Stimulated activated CD4-positive, alpha-beta T cell treated with anti-CD3 and anti-CD28 coated beads, Interleukin-2, amount 100 ng/mL, for 48 hours (primary cell): ENCODE measurements at regions not wholly inside any gene's neighbourhood (a gene's known extent, or its start where the extent isn't known, plus 50 kb on each side); places are given as distances from the start of the nearest gene placed in this dataset.
"Not testable (repeated sequence)": the region's sequence is repeated elsewhere in the genome, so short reads cannot be mapped to it uniquely, and the experiment has no call there.

Experiments used
- DNase-seq, 2 donors: peaks; one replicate each; pipeline ENCODE4 v3.0.0-alpha.2; 2020

DNA sequence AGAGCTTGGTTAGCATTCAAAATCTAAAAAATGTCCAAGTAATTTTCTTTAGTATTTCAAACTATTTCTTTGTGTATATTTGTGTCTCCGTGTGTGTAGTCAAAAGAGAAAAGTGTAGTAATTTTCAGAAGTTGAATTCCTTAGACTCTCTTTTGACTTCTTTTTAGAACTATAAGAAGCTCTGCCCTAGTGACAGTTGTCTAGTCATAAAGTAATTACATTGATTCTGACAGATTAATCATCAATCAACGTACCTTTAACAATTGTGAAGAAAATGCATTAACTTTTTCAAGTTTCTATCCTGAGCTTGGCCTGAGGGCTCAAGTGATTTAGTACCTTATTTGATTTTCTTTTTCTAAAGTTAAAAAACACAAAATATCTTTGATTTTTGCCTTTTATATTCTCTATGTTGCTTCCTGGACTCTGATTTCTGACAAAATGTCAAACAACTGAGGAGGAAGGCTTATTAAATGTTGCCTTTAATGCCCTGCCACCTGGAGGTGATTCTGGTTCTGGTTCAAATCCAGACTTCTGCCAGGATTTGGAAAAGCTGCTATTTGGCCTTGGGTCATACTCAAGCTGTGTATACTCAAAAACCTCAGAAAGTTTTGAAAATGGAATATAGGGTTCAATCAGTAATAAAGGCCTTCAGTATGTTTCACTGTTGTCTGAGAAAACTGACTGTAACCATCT lies 653.6 kb downstream of the NSUN3 start:
- DNase-seq, result no peak

DNA sequence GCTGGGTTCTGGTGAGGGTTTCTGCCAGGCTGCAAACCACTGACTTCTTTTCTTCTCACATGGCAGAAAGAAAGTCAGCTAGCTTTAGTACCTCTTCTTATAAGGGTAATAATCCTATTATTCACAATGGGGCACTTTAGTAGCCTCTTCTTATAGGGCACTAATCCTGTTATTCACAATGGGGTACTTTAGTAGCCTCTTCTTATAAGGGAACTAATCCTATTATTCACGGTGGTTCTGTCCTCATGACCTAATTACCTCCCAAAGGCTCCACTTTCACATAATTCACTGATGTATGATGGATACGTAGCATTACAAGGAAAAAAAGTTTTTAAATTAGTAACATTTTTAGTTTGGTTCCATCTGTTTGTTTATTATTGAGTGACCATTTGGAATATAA lies 671.3 kb downstream of the NSUN3 start:
- no peak for DNase-seq

DNA sequence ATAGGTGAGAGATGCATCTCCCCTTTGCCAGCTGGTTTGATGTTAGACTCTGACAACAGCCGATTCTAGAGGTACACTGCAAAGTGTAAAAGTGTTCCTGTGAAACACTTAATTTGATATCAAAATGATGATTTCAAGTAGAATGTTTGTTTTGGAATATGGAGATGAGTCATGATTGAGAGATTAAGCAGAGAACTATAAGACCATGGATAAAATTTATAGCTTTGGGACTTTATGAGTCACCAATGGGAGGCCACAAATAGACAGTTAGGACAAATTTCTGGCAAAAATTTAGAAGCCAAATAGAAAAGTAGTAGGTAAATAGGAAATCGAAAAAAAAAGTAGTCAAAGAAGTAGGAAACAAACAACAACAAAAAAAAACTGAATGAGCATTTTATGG lies 672.5 kb downstream of the NSUN3 start:
- no peak for DNase-seq

DNA sequence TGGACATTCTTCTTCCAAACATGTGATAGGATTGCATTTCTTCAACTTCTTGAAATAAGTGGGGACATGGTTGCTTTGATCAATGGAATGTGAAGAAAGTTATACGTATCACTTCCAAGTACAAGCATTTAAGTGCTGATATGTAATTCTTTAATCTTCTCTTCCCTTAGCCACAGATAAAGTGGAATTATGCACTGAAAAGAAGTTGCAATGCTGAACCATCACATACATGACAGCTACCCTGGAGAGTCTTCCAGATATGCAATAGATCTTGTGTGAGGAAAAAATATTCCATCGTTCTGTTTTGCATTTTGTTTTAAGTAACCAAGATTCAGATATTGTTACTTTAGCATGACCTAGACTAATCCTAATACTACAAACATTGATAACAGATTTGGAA lies 674.3 kb downstream of the NSUN3 start:
- no peak for DNase-seq

DNA sequence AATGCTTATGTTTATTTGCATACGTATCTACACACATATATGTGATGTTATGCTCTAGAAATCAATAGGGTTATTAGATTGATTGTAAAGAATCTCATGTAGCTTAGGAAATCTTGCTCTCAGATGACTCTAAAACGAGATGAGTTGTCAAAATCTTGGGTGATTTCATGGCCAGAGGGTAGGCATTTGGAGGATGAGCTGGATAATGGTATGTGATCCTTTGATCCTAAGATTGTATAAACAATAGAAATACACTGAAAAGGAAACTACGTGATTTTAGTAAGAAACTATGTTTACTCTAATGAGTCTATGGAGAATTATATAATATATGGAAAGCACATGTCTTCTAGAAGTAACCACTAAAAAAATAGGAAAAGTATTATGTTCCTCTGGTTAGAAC lies 676.6 kb downstream of the NSUN3 start:
- no peak for DNase-seq

DNA sequence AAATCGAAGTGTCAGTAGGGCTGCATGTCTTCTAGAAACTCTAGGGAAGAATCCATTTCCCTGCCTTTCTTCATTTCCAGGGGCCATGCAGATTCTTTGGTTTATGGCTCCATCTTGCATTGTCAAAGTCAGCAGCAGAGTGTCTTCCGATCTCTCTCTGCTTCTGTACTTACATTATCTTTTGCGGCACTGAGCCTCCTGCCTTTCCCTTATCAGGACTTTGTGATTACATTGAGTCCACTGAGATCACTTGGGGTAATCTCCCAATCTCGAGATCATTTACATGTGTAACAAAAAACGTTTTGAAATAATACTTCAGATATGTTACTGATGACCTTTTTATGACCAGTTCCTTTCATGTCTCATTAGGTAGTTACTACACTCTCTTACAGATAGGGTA lies 695.9 kb downstream of the NSUN3 start:
- DNase-seq, result no peak

DNA sequence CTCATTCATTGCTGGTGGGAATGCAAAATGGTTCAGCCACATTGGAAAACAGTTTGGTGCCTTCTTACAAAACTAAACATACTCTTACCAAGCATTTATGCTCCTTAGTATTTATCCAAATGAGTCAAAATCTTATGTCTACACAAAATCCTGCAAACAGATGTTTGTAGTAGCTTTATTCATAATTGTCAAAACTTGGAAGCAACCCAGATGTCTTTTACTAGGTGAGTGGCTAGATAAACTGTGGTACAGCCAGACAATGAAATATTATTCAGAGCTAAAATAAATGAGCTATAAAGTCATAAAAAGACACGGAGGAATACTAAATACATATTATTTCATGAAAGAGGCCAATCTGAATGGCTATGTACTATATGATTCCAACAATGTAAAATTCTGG lies 709.5 kb downstream of the NSUN3 start:
- DNase-seq, result no peak

DNA sequence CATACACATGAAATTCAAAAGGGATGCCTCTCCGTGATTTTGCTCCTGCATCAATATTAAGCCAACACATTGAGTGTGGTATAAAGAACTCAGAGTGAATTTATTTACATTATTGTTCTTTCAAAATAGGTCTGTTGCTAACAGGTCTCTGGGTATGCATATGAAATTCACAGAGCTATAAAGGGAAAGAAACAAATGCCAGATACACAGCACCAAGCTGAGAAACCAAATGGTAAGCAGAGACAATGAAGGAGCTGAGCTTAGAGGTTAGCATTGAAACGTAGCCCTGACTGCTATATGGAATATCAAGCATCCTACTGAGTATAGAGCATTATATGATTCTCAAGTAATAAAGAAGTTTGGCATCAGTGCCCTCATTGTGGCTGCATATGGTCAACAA lies 712.9 kb downstream of the NSUN3 start:
- no peak for DNase-seq

DNA sequence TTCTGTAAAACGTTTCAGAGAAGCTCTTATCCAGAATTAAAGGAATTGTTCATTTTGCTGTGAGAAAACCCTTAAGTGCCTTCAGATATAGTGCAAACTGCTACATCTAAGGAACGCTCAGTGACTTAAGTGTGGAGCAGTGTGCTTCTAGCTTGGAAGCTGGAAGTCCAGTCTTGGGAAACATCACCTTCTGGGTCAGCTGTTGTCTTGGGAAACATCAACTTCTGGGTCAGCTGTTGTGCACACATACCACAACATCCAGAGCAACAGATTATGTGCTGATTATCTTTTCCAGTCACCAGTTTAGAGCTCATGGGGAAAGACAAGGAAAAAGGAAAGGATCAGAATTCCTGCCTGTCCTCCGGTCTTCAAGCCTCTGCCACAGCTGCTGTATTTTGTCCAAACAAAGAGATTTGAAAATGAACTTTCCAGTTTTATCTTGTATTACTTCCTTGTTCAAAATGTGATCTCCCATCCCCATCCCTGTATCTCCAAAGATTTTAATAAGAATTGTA lies 713.6 kb downstream of the NSUN3 start:
- DNase-seq, result no peak

DNA sequence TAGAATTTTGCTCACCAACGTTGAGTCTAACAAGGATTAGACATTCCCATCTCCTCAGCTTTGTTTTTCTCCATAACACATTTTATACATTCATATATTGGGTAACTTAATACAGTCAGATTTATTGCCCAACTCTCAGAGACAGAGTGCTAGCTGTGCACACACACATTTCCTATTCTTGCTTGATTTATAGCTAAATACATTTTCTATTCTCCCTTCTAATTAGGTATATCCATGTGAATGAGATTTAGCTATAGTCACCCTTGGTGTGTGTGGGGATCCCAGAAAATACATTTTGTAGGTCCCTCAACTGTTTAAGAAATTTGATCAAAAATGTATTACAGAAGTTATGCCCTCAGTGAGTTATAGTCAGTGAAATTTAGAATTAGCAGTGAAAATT lies 715.4 kb downstream of the NSUN3 start:
- DNase-seq, result no peak

DNA sequence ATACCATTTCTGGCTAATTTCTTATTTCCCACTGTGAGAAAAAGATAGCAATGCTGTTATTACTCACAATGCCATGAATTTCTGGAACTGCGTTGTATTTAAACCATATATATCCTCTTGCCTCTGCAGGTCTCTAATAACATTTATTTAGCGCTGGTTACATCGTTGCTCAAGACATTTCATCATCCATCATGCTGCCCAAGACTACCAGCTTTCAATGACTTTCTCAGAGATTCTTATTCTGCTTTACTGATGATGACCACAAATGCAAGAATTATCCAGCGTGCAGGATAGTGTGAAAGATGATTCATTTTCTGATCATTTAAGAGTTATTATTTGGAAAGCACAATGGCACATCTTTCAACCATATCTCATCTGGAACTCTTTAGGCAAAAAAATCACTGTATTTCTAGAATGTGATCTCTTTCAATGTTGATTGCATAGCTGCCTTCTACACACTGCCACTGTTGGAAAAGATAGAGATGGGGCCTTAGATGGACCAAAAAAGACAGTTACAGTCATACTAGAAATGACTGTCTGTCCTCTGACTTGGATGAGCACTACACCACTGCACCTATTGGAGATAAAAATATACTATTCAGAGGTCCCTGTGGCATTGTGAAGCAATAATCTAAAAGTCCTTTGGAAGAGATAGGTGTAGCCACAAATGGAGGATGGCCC lies 716.1 kb downstream of the NSUN3 start:
- no peak for DNase-seq

DNA sequence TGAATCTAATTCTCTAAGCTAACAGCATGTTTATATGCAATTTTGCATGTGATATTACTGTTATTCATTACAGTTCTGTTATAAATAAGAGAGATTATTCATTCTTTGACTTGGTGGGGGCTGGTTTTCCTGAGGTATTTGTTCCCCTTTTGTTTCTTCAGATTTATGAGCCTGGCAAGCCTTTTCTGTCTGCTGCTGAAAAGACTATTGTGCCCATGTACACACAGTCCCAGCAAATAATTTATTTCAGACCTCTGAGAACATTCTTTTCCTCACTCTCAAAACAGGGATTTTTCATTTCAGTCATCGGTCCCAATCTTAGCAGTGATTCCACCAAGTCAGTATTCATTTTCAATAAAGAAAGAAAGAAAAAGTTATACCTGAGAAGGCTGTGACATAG lies 716.8 kb downstream of the NSUN3 start:
- DNase-seq, result no peak

DNA sequence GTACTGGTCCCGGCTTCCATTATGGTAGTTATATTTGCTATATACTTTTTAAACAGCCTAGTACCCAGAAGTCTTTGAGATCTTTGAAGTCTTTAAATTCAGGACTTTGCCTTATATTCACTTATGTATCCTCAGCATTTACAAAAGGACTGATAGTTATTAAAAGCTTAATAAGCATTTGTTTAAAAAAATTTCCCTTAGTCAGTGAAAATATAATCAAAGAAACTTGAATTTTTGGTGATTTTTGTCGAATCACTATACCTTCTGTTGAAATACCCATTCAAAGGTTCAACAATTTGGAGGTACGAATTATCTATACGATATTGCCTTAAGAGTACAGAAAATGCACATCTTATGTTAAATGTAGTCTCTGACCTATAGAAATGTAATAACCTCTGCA lies 721.4 kb downstream of the NSUN3 start:
- no peak for DNase-seq

DNA sequence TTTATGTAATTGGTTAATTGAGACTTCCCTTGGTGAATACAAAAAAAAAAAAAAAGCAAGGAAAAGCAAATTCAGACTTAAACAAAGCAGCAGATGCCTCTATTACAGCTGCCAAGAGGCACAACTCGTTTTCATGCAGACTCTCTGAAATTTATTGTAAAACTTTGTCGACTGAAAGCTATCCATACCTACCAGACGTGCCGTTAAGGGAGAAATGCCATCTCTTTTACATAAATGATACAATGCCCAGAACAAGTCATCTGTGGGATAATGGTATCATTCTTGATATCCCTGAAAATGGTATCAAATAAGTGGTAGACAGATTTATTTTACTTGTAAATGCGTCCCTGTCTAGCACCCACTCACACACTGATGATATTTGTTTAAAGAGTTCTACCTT lies 724.2 kb downstream of the NSUN3 start:
- DNase-seq, result no peak

DNA sequence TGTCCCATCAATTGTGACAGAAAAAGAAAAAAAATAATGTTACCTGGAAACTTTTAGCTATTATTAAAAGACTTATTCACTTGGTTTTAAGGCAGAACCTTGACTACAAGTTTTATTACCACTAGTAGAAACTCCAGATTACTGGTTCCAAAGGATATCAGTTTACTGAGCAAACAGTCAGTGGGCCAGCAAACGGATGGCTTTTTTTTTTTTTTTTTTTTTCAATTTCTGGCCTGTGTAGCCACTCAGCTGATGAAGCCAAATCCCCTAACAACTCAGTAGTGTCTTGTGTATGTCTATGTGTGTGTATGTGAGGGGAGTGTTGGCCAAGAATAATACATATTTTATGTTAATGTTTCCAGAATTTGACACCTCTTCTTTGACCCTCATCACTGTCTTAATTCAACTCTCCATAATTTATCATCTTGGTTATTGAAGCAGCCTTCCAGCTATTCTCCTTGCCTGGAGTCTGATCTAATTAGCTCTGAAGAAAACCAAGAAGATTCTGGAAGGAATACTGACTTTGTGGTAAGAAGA lies 724.9 kb downstream of the NSUN3 start:
- DNase-seq, result no peak

DNA sequence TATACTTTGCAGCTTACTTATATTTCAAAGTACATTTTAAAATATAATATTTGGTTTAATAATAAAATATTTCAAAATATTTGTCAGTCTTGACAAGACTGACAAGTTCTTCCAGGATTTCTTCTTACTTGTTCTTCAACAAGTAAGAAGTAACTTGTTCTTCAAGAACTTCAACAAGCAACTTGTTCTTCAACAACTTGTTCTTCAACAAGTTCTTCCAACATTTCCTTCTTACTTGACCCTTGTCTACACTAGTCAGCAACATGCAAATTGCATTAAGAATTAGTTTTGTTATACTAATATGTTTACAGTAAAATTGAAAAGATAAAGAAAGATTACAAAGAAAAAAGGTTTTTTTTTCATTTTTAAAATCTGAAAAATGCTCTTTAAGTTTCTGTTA lies 731.7 kb downstream of the NSUN3 start:
- DNase-seq, result no peak

DNA sequence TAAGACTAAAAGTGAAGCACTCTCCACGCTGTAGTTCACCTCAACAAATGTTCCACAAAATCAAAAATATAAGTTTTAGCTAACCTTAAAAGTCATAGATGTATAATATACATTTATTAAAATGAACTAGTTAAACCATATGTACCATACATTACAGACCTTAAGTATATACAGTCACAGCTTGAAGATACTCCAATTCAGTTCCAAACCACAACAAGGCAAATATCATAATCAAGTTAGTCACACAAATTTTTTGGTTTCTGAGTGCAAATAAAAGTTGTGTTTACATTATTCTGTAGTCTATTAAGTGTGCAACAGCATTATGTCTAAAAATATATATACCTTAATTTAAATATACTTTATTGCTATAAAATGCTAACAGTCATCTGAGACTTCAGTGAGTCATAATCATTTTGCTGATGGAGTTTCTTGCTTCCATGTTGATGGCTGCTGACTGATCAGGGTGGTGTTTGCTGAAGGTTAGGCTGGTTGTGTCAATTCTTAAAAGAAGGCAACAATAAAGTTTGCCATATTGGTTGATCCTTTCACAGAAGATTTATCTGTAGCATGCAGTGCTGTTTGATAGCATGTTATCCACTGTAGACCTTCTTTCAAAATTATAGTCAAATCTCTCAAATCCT lies 736.7 kb downstream of the NSUN3 start:
- DNase-seq, result no peak

DNA sequence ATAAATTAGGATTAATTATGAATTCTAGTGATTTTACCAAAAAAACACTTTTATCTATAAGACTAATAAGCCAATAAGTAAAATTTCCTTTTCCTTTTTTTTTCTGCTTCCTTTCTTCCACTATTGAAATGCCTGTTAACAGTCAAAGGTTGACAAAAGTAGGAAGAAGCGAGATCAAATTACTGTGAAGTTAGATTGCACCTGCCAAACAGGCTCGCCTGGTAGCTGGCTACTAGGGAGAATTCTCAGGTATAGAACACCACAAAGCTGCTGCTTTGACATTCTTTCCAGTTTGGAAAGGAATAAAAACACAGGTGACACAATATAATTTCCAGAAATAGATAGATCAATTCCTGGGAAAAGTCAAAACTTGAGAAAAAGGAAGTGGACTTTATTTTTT lies 749.0 kb downstream of the NSUN3 start:
- no peak for DNase-seq

DNA sequence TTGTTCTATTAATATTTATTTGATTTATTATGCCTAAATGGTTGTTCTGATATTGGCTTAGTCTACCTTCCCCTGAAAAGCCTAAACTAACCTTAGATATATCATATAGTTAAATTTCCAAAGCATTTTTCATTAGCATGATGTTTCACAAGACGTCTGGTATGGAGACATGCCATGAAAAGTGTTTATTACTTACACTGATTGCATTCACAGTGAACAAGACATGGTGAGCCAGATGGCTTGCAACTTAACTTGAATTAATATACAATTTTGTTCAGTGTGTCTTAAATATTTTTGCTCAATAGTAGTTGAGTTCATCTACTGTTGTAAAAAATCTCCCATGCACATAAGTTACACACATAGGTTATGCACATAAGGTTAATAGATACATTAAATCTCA lies 758.4 kb downstream of the NSUN3 start:
- no peak for DNase-seq

DNA sequence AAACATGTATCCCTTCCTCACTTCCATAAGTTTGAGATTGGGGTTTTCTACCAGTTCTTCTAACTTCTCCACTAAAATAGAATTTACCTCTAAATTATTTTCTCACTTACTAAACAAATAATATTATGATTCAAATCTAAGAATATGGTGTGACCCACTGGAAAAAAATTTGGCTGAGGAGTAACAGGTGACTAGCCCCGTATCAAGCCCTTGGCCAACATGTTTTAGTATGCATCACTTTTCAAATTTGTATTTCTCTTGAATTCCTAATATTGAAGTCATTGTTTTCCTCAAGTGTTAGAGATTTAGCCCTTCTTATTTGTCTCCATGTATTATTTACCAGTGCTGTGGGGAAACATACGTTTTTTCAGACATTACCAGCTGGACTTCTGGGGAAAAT lies 759.4 kb downstream of the NSUN3 start:
- DNase-seq, result no peak

DNA sequence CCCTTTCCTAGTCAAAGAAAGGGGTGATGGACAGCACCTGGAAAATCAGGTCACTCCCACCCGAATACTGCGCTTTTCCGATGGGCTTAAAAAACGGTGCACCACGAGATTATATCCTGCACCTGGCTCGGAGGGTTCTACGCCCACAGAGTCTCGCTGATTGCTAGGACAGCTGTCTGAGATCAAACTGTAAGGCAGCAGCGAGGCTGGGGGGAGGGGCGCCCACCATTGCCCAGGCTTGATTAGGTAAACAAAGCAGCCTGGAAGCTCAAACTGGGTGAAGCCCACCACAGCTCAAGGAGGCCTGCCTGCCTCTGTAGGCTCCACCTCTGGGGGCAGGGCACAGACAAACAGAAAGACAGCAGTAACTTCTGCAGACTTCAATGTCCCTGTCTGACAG lies 783.4 kb downstream of the NSUN3 start:
- not testable (repeated sequence) for DNase-seq

DNA sequence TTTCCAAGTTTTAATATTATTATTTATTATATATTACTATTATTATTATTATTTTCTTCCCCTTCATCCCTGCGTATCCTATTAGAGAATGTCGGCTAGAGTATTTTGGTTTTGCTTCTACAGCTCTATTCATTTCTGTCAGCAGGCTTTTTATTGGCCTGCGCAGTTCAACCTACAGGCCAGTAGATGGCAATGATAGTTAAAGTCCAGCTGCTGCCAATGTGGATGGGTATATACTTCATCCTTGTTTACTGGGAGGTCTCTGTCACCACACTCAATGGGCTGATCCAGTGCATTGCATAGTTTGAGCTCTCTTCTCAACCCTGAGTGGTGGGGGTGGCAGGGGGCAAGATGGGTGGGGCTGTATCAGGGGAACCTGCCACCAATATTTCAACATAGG lies 799.8 kb downstream of the NSUN3 start:
- DNase-seq, result no peak

DNA sequence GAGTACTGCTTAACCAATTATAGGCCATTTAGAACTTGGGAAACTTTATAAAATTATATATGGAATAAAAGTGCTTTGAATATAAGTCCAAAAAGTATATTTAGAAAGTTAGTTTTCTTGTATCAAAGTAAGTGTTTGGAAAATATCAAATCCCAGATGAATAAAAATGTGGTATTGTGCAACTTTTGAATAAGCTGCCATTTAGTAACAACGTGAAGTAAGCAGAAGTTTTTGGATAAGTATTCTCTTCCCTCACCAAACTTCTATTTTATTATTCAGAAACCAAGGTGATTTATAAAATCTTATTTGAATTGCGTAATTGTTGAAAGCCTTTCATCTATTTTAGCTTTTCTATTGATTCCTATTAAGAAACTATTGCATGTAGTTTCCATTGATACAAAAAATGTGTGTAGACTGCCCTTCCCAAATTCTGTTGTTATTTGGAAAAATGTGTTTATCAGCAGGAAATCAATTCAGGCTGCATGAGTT lies 806.2 kb downstream of the NSUN3 start:
- DNase-seq, result no peak

DNA sequence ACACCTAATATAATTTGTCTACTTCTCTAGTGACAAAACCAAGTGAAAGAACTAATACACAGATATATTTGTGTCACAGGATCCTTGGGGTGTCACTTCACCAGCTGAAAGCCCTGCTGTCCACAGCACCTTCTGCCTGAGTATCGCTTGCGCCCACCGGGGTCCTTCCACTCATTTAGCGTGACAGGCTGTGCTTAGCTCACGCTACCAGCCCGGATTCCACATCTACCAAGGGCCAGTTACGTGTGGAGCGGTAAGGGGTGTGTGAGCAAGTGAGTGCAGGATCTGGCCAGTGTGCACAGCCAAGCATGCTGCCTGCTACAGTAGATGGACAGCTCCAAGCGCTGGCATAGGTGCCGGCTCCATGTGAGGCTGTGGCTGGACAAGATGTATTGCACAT lies 810.9 kb downstream of the NSUN3 start:
- DNase-seq, result no peak
